ENCODE measurements at regions not wholly inside any gene's neighbourhood (a gene's known extent, or its start where the extent isn't known, plus 50 kb on each side); places are given as distances from the start of the nearest gene placed in this dataset.

- ChIA-PET POLR2A (no interaction called here), CTCF (no interaction called here)
- DNase-seq = no peak
- Mint-ChIP-seq H3K9me3 (peaks cover 2% of the 10 kb centered on the region), H3K27me3 (no peaks in the 10 kb centered on the region), H3K36me3 (no peaks in the 10 kb centered on the region), H3K4me3 (no peak overlapping the region), H3K27ac (no peak overlapping the region), H3K4me1 (ENCODE audit: low read depth) (no peaks in the 10 kb centered on the region)
- intact Hi-C loops (cut with micrococcal nuclease) = no loop called here
Measured at GRCh38 chr3:64878362-64878761, 190.6 kb upstream of the ADAMTS9 start.

- Mint-ChIP-seq H3K4me1 (ENCODE audit: low read depth) (no peaks in the 10 kb centered on the region), H3K27ac (no peak overlapping the region), H3K36me3 (no peaks in the 10 kb centered on the region), H3K9me3 (peaks cover 3% of the 10 kb centered on the region), H3K27me3 (no peaks in the 10 kb centered on the region), H3K4me3 (no peak overlapping the region)
- intact Hi-C loops (cut with micrococcal nuclease) = no loop called here
- DNase-seq = no peak
- ChIA-PET CTCF (no interaction called here), POLR2A (no interaction called here)
Measured at GRCh38 chr3:64873400-64873799, 185.6 kb upstream of the ADAMTS9 start.

GRCh38 chr3:64872345-64872744 lies 184.5 kb upstream of the ADAMTS9 start:
- DNase-seq = no peak
- Mint-ChIP-seq H3K4me1 (ENCODE audit: low read depth) (no peaks in the 10 kb centered on the region), H3K4me3 (no peak overlapping the region), H3K27ac (no peak overlapping the region), H3K36me3 (no peaks in the 10 kb centered on the region), H3K9me3 (peaks cover 3% of the 10 kb centered on the region), H3K27me3 (no peaks in the 10 kb centered on the region)
- ChIA-PET CTCF (no interaction called here), POLR2A (no interaction called here)
- intact Hi-C loops (cut with micrococcal nuclease) = no loop called here

- Mint-ChIP-seq H3K9me3 (peaks cover 3% of the 10 kb centered on the region), H3K4me1 (ENCODE audit: low read depth) (no peaks in the 10 kb centered on the region), H3K27ac (no peak overlapping the region), H3K4me3 (no peak overlapping the region), H3K27me3 (no peaks in the 10 kb centered on the region), H3K36me3 (no peaks in the 10 kb centered on the region)
- no peak for DNase-seq
- POLR2A ChIA-PET = no interaction called here
- intact Hi-C loops (cut with micrococcal nuclease) = no loop called here
- CTCF ChIA-PET = no interaction called here
Measured at GRCh38 chr3:64871834-64872249, 184.0 kb upstream of the ADAMTS9 start.

DNA sequence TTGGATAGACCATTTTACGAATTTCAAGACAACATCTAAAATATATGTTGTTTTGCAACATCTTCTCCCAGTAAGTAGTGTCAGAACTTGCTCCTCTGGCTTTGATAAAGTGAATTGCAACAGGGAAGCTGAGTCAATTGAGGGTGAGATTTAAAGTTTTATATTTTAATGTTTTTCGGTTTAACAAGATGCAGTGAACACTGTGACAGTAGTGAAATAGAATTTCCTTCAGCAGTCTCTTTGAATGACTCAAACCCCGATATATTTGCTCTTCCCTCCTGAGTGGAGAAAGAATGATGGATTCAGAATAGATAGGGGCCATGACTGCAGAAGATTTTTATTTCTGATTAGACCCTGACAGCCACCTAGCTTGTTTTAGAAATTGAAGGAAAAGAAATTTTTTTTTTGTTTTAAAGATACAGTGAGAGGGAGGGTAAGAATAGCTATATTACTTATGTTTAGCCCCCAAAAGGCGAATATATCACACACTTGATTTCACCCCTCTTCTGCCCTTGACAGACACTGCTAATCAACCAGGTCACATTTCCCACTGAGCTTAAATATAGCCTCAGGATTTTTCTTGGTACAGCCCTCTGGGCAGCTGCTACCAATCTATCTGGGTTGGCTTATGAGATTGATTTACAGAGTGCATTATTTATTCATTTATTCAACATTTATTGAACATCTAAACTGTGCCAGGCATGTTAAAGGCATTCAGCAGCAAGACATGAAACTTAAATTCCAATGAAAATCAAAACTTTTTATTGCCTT lies 183.3 kb upstream of the ADAMTS9 start:
- no peak for DNase-seq
- H3K4me1 Mint-ChIP-seq (ENCODE audit: low read depth) = no peaks in the 10 kb centered on the region
- no peak overlapping the region for H3K27ac Mint-ChIP-seq
- no peaks in the 10 kb centered on the region for H3K27me3 Mint-ChIP-seq
- POLR2A ChIA-PET = no interaction called here
- CTCF ChIA-PET = no interaction called here
- intact Hi-C loops (cut with micrococcal nuclease) = no loop called here
- no peaks in the 10 kb centered on the region for H3K36me3 Mint-ChIP-seq
- H3K4me3 Mint-ChIP-seq = no peak overlapping the region
- H3K9me3 Mint-ChIP-seq = peaks cover 3% of the 10 kb centered on the region

- POLR2A ChIA-PET = no interaction called here
- CTCF ChIA-PET = no interaction called here
- Mint-ChIP-seq H3K4me3 (no peak overlapping the region), H3K9me3 (peaks cover 3% of the 10 kb centered on the region), H3K27ac (no peak overlapping the region), H3K27me3 (no peaks in the 10 kb centered on the region), H3K4me1 (ENCODE audit: low read depth) (no peaks in the 10 kb centered on the region), H3K36me3 (no peaks in the 10 kb centered on the region)
- intact Hi-C loops (cut with micrococcal nuclease) = no loop called here
- DNase-seq = no peak
Measured at GRCh38 chr3:64867224-64867623, 179.4 kb upstream of the ADAMTS9 start.

DNA sequence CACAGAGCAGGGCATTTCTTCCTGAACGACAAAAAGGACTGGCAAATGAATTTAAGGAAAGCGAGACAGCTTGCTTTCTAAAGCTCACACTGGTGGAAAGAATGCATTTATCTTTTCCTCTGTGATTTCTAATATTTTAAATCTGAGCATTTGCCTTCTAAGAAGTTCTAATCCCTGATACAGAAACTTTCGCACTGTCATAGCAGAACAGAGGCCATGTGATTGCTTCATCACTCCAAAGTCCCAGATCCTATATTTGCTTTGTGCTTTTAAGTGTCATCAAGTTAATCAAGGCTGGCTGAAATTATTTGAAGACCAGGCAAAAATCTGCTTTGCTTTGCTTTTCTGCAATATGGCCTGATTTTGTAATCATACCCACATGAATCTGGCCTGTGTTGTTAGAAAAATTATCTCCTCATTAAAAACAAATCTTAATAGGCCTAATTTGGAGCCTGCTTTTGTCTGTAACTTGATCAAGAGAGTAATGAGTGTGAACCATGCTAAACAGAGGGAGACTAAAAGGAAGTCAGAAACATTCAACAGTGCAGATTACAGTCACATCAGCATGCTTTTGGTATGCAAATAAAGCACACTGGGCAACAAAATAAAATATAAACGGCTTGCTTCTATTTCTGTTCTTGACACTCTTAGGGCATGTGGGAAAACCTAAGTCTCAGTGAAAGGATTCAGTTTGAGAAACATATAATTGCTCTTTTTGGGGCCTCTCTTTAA lies 178.2 kb upstream of the ADAMTS9 start:
- H3K27ac Mint-ChIP-seq = no peak overlapping the region
- POLR2A ChIA-PET = no interaction called here
- no peaks in the 10 kb centered on the region for H3K27me3 Mint-ChIP-seq
- no peak for DNase-seq
- no peak overlapping the region for H3K4me3 Mint-ChIP-seq
- CTCF ChIA-PET = no interaction called here
- H3K36me3 Mint-ChIP-seq = no peaks in the 10 kb centered on the region
- H3K9me3 Mint-ChIP-seq = peaks cover 3% of the 10 kb centered on the region
- intact Hi-C loops (cut with micrococcal nuclease) = no loop called here
- no peaks in the 10 kb centered on the region for H3K4me1 Mint-ChIP-seq (ENCODE audit: low read depth)

- Mint-ChIP-seq H3K27me3 (no peaks in the 10 kb centered on the region), H3K36me3 (no peaks in the 10 kb centered on the region), H3K4me1 (ENCODE audit: low read depth) (no peaks in the 10 kb centered on the region), H3K27ac (no peak overlapping the region), H3K4me3 (no peak overlapping the region), H3K9me3 (peaks cover 3% of the 10 kb centered on the region)
- no peak for DNase-seq
- CTCF ChIA-PET = no interaction called here
- intact Hi-C loops (cut with micrococcal nuclease) = no loop called here
- POLR2A ChIA-PET = no interaction called here
Measured at GRCh38 chr3:64863226-64864212, 175.7 kb upstream of the ADAMTS9 start.

DNA sequence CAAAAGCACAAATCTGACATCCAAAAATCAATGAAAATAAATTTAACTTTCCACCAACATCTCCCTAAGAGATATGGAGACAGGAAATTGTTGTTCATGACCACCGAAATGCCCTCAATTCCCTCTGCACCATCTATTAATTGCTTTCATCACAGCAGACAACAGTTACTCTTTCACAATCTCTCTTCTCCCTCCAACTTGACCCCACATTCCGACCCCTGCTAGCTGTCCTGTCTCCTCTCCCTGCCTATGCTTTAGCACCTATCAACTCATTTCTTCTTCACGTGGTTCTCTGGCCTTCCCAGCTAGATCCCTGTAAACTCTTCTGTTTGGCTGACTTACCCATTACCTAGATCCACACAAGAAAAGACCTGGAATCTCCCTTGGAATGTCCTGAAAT lies 173.9 kb upstream of the ADAMTS9 start:
- intact Hi-C loops (cut with micrococcal nuclease) = no loop called here
- Mint-ChIP-seq H3K4me1 (ENCODE audit: low read depth) (no peaks in the 10 kb centered on the region), H3K36me3 (no peaks in the 10 kb centered on the region), H3K27ac (no peak overlapping the region), H3K27me3 (no peaks in the 10 kb centered on the region), H3K9me3 (peaks cover 3% of the 10 kb centered on the region), H3K4me3 (no peak overlapping the region)
- no peak for DNase-seq
- ChIA-PET CTCF (no interaction called here), POLR2A (no interaction called here)

GRCh38 chr3:64860536-64860870 lies 172.7 kb upstream of the ADAMTS9 start:
- intact Hi-C loops (cut with micrococcal nuclease) = no loop called here
- Mint-ChIP-seq H3K36me3 (no peaks in the 10 kb centered on the region), H3K27ac (no peak overlapping the region), H3K4me3 (no peak overlapping the region), H3K4me1 (ENCODE audit: low read depth) (no peaks in the 10 kb centered on the region), H3K9me3 (peaks cover 3% of the 10 kb centered on the region), H3K27me3 (no peaks in the 10 kb centered on the region)
- DNase-seq = no peak
- ChIA-PET POLR2A (no interaction called here), CTCF (no interaction called here)

DNA sequence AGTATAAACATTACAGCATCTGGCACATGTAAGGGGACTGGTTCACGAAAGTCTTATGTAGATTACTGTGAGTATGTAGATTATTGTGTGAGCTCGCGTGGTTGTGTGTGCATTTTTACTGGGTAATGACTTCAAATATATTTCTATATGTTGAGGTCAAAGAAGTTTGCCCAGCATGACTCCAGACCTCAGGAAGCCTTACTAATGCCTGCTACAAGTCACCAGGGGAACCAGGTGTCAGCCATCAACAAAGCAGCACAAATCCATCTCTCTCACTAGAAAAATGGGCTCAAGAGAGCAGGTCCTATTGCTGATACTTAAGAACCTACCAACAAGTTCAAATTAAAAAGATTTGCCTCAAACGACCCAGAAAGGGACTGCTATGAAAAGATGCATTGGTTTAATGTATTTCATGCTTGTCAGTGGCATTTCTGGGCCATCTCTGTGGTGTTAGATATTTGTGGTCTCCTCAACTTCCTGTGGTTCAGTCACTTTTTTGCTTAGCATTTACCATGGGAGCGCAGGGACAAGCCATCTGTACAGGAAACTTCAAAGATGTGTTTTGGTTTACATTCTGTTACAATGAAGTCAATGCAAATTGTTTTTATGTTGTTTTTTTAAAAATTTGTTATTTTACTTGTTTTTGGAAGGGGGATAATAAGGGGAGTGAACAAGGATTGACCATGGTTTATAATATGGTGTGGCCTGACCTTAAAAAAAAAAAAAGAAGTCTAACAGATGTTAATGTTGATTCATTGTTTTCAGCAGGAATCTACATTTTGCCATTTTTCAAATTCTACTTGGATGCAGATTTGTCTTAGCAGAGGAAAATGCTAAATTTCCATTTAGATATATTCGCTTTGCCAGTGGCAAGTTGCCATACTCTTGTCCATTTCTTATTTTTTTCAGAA lies 172.1 kb upstream of the ADAMTS9 start:
- intact Hi-C loops (cut with micrococcal nuclease) = no loop called here
- no peak for DNase-seq
- H3K27me3 Mint-ChIP-seq = no peaks in the 10 kb centered on the region
- no peaks in the 10 kb centered on the region for H3K36me3 Mint-ChIP-seq
- H3K27ac Mint-ChIP-seq = no peak overlapping the region
- POLR2A ChIA-PET = no interaction called here
- H3K9me3 Mint-ChIP-seq = peaks cover 3% of the 10 kb centered on the region
- CTCF ChIA-PET = no interaction called here
- H3K4me1 Mint-ChIP-seq (ENCODE audit: low read depth) = no peaks in the 10 kb centered on the region
- H3K4me3 Mint-ChIP-seq = no peak overlapping the region

GRCh38 chr3:64856977-64857516 lies 169.2 kb upstream of the ADAMTS9 start:
- CTCF ChIA-PET = no interaction called here
- DNase-seq = no peak
- no peaks in the 10 kb centered on the region for H3K27me3 Mint-ChIP-seq
- no peak overlapping the region for H3K4me3 Mint-ChIP-seq
- H3K36me3 Mint-ChIP-seq = no peaks in the 10 kb centered on the region
- no peaks in the 10 kb centered on the region for H3K4me1 Mint-ChIP-seq (ENCODE audit: low read depth)
- no peaks in the 10 kb centered on the region for H3K9me3 Mint-ChIP-seq
- intact Hi-C loops (cut with micrococcal nuclease) = no loop called here
- POLR2A ChIA-PET = no interaction called here
- H3K27ac Mint-ChIP-seq = no peak overlapping the region

Measured in activated CD4-positive, alpha-beta memory T cell treated with anti-CD3 and anti-CD28 coated beads for 36 hours (primary cell).